ENCODE measurements at regions not wholly inside any gene's neighbourhood (a gene's known extent, or its start where the extent isn't known, plus 50 kb on each side); places are given as distances from the start of the nearest gene placed in this dataset.

DNA sequence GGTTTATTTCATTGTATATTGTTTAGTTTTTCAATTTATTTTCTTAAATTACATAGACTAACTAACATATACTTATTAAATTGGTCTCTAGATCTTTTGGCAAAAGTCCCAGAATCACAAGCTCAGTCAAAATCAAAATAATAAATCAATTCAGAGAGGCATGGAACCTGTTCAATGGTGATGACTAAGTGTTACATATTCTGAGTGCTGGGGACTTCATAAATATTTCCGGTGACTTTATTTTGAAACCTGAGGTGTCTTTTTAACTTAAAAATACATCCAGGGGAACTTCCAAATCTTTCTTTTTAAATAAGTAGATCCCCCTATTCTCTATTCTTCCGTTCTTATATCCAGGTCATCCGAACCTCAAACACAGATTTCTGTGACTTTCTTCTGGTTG is 89.6 kb upstream of the ZNF804B start:
- TF ChIP-seq, protein P1, sequence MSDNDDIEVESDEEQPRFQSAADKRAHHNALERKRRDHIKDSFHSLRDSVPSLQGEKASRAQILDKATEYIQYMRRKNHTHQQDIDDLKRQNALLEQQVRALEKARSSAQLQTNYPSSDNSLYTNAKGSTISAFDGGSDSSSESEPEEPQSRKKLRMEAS (IDR thresholded peaks at IDR 0.05): no peak
- TF ChIP-seq, protein P2, sequence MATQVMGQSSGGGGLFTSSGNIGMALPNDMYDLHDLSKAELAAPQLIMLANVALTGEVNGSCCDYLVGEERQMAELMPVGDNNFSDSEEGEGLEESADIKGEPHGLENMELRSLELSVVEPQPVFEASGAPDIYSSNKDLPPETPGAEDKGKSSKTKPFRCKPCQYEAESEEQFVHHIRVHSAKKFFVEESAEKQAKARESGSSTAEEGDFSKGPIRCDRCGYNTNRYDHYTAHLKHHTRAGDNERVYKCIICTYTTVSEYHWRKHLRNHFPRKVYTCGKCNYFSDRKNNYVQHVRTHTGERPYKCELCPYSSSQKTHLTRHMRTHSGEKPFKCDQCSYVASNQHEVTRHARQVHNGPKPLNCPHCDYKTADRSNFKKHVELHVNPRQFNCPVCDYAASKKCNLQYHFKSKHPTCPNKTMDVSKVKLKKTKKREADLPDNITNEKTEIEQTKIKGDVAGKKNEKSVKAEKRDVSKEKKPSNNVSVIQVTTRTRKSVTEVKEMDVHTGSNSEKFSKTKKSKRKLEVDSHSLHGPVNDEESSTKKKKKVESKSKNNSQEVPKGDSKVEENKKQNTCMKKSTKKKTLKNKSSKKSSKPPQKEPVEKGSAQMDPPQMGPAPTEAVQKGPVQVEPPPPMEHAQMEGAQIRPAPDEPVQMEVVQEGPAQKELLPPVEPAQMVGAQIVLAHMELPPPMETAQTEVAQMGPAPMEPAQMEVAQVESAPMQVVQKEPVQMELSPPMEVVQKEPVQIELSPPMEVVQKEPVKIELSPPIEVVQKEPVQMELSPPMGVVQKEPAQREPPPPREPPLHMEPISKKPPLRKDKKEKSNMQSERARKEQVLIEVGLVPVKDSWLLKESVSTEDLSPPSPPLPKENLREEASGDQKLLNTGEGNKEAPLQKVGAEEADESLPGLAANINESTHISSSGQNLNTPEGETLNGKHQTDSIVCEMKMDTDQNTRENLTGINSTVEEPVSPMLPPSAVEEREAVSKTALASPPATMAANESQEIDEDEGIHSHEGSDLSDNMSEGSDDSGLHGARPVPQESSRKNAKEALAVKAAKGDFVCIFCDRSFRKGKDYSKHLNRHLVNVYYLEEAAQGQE (IDR thresholded peaks at IDR 0.05; ENCODE audit: low read depth): no peak
- no peak for TF ChIP-seq EP300 (IDR thresholded peaks at IDR 0.05; ENCODE audit: borderline replicate concordance)
- TF ChIP-seq RAD21 (IDR thresholded peaks at IDR 0.05; ENCODE audit: low read depth): no peak
- TF ChIP-seq ZBTB7A (IDR thresholded peaks at IDR 0.05; ENCODE audit: low read depth): no peak

DNA sequence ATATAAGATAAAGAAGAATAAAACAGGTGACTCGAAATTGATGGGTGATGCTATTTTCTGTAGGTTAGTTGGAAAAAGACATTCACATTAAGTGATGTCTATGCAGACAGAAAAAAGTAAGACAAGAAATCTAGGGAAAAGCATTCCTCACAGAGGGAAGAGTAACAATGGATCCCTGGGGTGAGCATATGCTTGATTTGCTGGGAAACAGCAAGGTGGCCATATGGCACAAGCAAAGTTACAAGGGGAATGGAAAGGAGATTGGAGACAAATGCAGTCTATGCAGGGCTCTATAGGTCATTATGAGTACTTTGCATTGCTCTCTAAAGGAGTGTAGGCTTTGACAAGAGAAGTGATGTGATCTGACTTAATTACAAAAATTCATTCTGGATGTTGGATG is 90.9 kb upstream of the ZNF804B start:
- TF ChIP-seq CEBPB (IDR thresholded peaks at IDR 0.05): no peak
- no peak for TF ChIP-seq NFIC (IDR thresholded peaks at IDR 0.05)
- no peak for TF ChIP-seq EP300 (IDR thresholded peaks at IDR 0.05; ENCODE audit: borderline replicate concordance)
- TF ChIP-seq, protein P3, sequence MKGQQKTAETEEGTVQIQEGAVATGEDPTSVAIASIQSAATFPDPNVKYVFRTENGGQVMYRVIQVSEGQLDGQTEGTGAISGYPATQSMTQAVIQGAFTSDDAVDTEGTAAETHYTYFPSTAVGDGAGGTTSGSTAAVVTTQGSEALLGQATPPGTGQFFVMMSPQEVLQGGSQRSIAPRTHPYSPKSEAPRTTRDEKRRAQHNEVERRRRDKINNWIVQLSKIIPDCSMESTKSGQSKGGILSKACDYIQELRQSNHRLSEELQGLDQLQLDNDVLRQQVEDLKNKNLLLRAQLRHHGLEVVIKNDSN (IDR thresholded peaks at IDR 0.05): no peak
- no peak for TF ChIP-seq TAF1 (IDR thresholded peaks at IDR 0.05; ENCODE audit: low read depth)
- TF ChIP-seq YY1 (IDR thresholded peaks at IDR 0.05; ENCODE audit: low read depth): no peak
- TF ChIP-seq, protein P2 (IDR thresholded peaks at IDR 0.05; ENCODE audit: low read depth): no peak
- TF ChIP-seq TEAD4 (IDR thresholded peaks at IDR 0.05): no peak
- TF ChIP-seq RAD21 (IDR thresholded peaks at IDR 0.05; ENCODE audit: low read depth): no peak
- TF ChIP-seq, protein P1 (IDR thresholded peaks at IDR 0.05): no peak
- TF ChIP-seq ZBTB7A (IDR thresholded peaks at IDR 0.05; ENCODE audit: low read depth): no peak
- no peak for TF ChIP-seq FOXM1 (IDR thresholded peaks at IDR 0.05; ENCODE audit: borderline replicate concordance, low read depth)
- TF ChIP-seq CREB1 (IDR thresholded peaks at IDR 0.05; ENCODE audit: low read depth): no peak
- TF ChIP-seq TCF12 (IDR thresholded peaks at IDR 0.05; ENCODE audit: low read depth): no peak
- TF ChIP-seq EGR1 (IDR thresholded peaks at IDR 0.05): no peak

DNA sequence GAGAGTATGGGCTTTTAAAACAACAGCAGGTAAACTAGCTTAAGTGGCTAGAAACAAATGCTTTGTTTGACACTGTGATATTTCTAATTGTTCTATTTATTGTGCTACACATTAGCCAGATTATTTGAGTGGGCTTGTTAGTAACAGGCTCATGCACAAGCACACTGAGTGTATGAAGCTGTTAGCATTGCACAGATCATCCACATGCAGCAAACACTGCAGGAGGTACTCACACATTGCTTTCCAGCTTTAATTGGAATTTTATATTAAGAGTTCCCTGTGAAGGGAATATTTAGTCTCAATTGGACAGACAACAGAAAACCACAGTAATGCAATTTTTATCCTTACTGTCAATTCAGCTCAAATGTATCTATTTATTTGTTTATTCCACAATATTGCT is 92.9 kb upstream of the ZNF804B start:
- no peak for TF ChIP-seq TAF1 (IDR thresholded peaks at IDR 0.05; ENCODE audit: low read depth)
- TF ChIP-seq, protein P2 (IDR thresholded peaks at IDR 0.05; ENCODE audit: low read depth): no peak
- TF ChIP-seq TEAD4 (IDR thresholded peaks at IDR 0.05): no peak
- no peak for TF ChIP-seq TCF12 (IDR thresholded peaks at IDR 0.05; ENCODE audit: low read depth)
- no peak for TF ChIP-seq EGR1 (IDR thresholded peaks at IDR 0.05)
- no peak for TF ChIP-seq EP300 (IDR thresholded peaks at IDR 0.05; ENCODE audit: borderline replicate concordance)
- no peak for TF ChIP-seq YY1 (IDR thresholded peaks at IDR 0.05; ENCODE audit: low read depth)
- no peak for TF ChIP-seq FOXM1 (IDR thresholded peaks at IDR 0.05; ENCODE audit: borderline replicate concordance, low read depth)
- TF ChIP-seq, protein P3 (IDR thresholded peaks at IDR 0.05): no peak
- TF ChIP-seq ZBTB7A (IDR thresholded peaks at IDR 0.05; ENCODE audit: low read depth): no peak
- TF ChIP-seq NFIC (IDR thresholded peaks at IDR 0.05): no peak
- TF ChIP-seq CREB1 (IDR thresholded peaks at IDR 0.05; ENCODE audit: low read depth): no peak
- TF ChIP-seq RAD21 (IDR thresholded peaks at IDR 0.05; ENCODE audit: low read depth): no peak
- TF ChIP-seq, protein P1 (IDR thresholded peaks at IDR 0.05): no peak
- no peak for TF ChIP-seq CEBPB (IDR thresholded peaks at IDR 0.05)

DNA sequence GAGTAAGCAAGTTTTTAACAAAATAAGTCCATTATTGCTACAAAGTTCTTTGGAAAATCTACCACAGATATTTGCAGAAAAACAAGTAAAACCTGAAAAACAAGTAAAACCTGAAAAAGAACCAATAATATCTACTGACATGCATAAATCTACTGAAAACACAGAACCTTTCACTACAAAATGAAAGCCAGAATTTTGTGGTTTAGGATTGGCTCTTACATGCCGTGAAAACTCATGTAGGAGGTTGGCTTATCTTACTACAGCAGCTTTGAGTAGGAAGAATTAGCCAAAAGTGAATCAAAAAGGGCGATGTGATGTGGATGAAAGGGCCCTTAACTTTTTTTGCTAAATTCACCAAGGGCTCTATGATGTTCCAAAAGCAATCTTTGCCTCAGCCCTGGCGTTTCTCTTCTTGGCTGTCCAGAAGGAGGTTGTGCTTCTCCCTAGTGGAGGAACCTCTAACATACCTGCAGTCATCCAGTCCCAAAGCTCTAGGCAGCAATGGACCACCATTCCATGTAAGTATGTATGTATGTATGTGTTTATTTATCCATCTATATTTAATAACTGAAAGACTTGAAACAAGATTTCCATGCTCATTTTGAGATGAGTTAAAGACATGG is 93.5 kb upstream of the ZNF804B start:
- TF ChIP-seq, protein P2 (IDR thresholded peaks at IDR 0.05; ENCODE audit: low read depth): no peak
- TF ChIP-seq TCF12 (IDR thresholded peaks at IDR 0.05; ENCODE audit: low read depth): no peak
- TF ChIP-seq RAD21 (IDR thresholded peaks at IDR 0.05; ENCODE audit: low read depth): no peak
- no peak for TF ChIP-seq TEAD4 (IDR thresholded peaks at IDR 0.05)
- TF ChIP-seq NFIC (IDR thresholded peaks at IDR 0.05): no peak
- TF ChIP-seq ZBTB7A (IDR thresholded peaks at IDR 0.05; ENCODE audit: low read depth): no peak
- no peak for TF ChIP-seq FOXM1 (IDR thresholded peaks at IDR 0.05; ENCODE audit: borderline replicate concordance, low read depth)
- TF ChIP-seq TAF1 (IDR thresholded peaks at IDR 0.05; ENCODE audit: low read depth): no peak
- no peak for TF ChIP-seq CEBPB (IDR thresholded peaks at IDR 0.05)
- TF ChIP-seq YY1 (IDR thresholded peaks at IDR 0.05; ENCODE audit: low read depth): no peak
- no peak for TF ChIP-seq EGR1 (IDR thresholded peaks at IDR 0.05)
- TF ChIP-seq, protein P3 (IDR thresholded peaks at IDR 0.05): no peak
